ENCODE measurements at regions not wholly inside any gene's neighbourhood (a gene's known extent, or its start where the extent isn't known, plus 50 kb on each side); places are given as distances from the start of the nearest gene placed in this dataset.

DNA sequence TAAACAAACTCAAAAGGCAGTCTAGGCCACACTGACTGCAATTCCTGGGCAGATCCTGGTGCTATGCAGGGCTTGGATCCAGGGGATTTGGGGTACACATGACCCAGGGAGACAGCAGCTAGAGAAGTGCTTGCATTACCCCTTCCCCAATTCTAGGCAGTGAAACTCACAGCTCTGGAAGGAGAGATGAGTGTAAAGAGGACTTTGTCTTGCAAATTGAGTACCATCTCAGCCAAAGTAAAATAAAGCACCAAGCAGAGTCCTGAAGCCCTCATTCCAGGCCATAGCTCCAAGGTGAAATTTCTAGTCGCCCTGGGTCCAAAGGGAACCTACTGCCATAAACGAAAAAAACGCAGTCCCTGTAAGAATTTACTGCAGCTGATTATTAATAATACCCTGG is 644.9 kb upstream of the FLRT2 start:
- H3K27me3 ChIP-seq (ENCODE audit: control insufficient read depth, insufficient read depth, low read length), result no peaks in the 10 kb centered on the region
- no peaks in the 10 kb centered on the region for H3K36me3 ChIP-seq (ENCODE audit: control insufficient read depth, insufficient read depth, low read length)
- TF ChIP-seq, protein P1, sequence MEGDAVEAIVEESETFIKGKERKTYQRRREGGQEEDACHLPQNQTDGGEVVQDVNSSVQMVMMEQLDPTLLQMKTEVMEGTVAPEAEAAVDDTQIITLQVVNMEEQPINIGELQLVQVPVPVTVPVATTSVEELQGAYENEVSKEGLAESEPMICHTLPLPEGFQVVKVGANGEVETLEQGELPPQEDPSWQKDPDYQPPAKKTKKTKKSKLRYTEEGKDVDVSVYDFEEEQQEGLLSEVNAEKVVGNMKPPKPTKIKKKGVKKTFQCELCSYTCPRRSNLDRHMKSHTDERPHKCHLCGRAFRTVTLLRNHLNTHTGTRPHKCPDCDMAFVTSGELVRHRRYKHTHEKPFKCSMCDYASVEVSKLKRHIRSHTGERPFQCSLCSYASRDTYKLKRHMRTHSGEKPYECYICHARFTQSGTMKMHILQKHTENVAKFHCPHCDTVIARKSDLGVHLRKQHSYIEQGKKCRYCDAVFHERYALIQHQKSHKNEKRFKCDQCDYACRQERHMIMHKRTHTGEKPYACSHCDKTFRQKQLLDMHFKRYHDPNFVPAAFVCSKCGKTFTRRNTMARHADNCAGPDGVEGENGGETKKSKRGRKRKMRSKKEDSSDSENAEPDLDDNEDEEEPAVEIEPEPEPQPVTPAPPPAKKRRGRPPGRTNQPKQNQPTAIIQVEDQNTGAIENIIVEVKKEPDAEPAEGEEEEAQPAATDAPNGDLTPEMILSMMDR (IDR thresholded peaks at IDR 0.05; ENCODE audit: insufficient read depth, low read length, poor library complexity, severe bottlenecking), result no peak
- DNase-seq (ENCODE audit: low read depth), result no peak
- H3K4me3 ChIP-seq (ENCODE audit: low read depth, low read length), result no peak overlapping the region

GRCh38 chr14:84891404-84891803 is 638.5 kb upstream of the FLRT2 start:
- no peak for DNase-seq (ENCODE audit: low read depth)
- H3K36me3 ChIP-seq (ENCODE audit: control insufficient read depth, insufficient read depth, low read length), result no peaks in the 10 kb centered on the region
- no peak overlapping the region for H3K4me3 ChIP-seq (ENCODE audit: low read depth, low read length)
- TF ChIP-seq, protein P1 (IDR thresholded peaks at IDR 0.05; ENCODE audit: insufficient read depth, low read length, poor library complexity, severe bottlenecking), result no peak
- H3K27me3 ChIP-seq (ENCODE audit: control insufficient read depth, insufficient read depth, low read length), result no peaks in the 10 kb centered on the region

DNA sequence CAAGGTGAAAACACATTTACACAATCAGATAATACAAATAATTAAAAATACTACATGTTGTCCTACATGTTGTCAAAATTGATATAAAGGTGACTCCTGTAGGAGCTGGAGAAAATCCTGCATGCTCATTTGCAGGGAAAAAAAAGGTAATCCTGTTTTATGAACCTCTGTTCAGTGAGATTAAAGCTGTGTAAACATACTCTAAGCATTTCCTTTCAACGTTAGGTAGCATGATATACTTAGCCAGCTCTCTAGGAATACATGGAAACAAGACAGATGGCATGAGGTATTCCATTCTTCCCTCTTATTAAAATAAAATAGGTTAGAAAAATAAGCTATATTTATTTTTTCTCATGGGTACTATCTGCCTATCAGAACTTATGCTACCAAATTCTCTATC is 635.7 kb upstream of the FLRT2 start:
- Histone ChIP-seq H3K4me3 (ENCODE audit: low read depth, low read length) (no peak overlapping the region), H3K27me3 (ENCODE audit: control insufficient read depth, insufficient read depth, low read length) (no peaks in the 10 kb centered on the region), H3K36me3 (ENCODE audit: control insufficient read depth, insufficient read depth, low read length) (no peaks in the 10 kb centered on the region)
- TF ChIP-seq, protein P1 (IDR thresholded peaks at IDR 0.05; ENCODE audit: insufficient read depth, low read length, poor library complexity, severe bottlenecking), result no peak
- DNase-seq (ENCODE audit: low read depth), result no peak

DNA sequence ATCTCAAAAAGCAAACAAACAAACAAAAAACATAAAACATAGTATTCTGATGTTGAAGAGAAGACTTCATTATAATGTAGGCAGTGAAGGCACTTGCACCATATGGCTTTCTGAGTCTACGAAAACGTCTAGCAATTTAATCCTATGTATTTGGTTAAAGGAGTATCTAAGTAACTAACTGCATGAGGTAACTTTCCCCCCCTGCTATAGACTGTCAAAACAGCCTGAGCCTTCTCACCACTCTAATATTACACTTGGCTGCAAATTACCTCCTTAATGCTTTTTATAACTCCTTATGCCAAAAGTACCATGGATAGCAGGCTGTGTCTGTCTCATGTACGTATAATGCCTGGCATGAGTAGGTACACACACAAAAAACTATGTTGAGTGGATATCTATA is 607.6 kb upstream of the FLRT2 start:
- no peaks in the 10 kb centered on the region for H3K27me3 ChIP-seq (ENCODE audit: control insufficient read depth, insufficient read depth, low read length)
- no peak overlapping the region for H3K4me3 ChIP-seq (ENCODE audit: low read depth, low read length)
- H3K36me3 ChIP-seq (ENCODE audit: control insufficient read depth, insufficient read depth, low read length), result no peaks in the 10 kb centered on the region
- TF ChIP-seq, protein P1 (IDR thresholded peaks at IDR 0.05; ENCODE audit: insufficient read depth, low read length, poor library complexity, severe bottlenecking), result no peak
- DNase-seq (ENCODE audit: low read depth), result no peak

GRCh38 chr14:84926656-84927055 is 603.3 kb upstream of the FLRT2 start:
- no peaks in the 10 kb centered on the region for H3K36me3 ChIP-seq (ENCODE audit: control insufficient read depth, insufficient read depth, low read length)
- H3K27me3 ChIP-seq (ENCODE audit: control insufficient read depth, insufficient read depth, low read length), result no peaks in the 10 kb centered on the region
- TF ChIP-seq, protein P1 (IDR thresholded peaks at IDR 0.05; ENCODE audit: insufficient read depth, low read length, poor library complexity, severe bottlenecking), result no peak
- no peak overlapping the region for H3K4me3 ChIP-seq (ENCODE audit: low read depth, low read length)
- no peak for DNase-seq (ENCODE audit: low read depth)

GRCh38 chr14:84927096-84927827 is 602.7 kb upstream of the FLRT2 start:
- Histone ChIP-seq H3K36me3 (ENCODE audit: control insufficient read depth, insufficient read depth, low read length) (no peaks in the 10 kb centered on the region), H3K27me3 (ENCODE audit: control insufficient read depth, insufficient read depth, low read length) (no peaks in the 10 kb centered on the region), H3K4me3 (ENCODE audit: low read depth, low read length) (no peak overlapping the region)
- TF ChIP-seq, protein P1 (IDR thresholded peaks at IDR 0.05; ENCODE audit: insufficient read depth, low read length, poor library complexity, severe bottlenecking), result no peak
- no peak for DNase-seq (ENCODE audit: low read depth)

Data from kidney epithelial cell (primary cell).